Peyer's patch (tissue), 4 donors: ENCODE measurements at regions not wholly inside any gene's neighbourhood (a gene's known extent, or its start where the extent isn't known, plus 50 kb on each side); places are given as distances from the start of the nearest gene placed in this dataset.

Source experiments
- DNase-seq, 3 donors: peaks; one replicate each; pipeline ENCODE4 v3.0.0-alpha.2; 2017 to 2019
- H3K27ac ChIP-seq, 4 donors: fragments of 200-600 bp; sonication (generic); one replicate each; pipeline ENCODE4 v1.5.1; 2016 to 2019
- H3K27me3 ChIP-seq, 2 donors: fragments of 200-600 bp; sonication (generic); one replicate each; pipeline ENCODE4 v1.5.1; 2019
- H3K36me3 ChIP-seq, 3 donors: fragments of 200-600 bp; sonication (generic); one replicate each; pipeline ENCODE4 v1.5.1; 2016 to 2019
- H3K4me1 ChIP-seq, 4 donors: fragments of 200-600 bp; sonication (generic); one replicate each; pipeline ENCODE4 v1.5.1; 2016 to 2019
- H3K4me3 ChIP-seq, 4 donors: fragments of 200-600 bp; sonication (generic); 1 replicate in 3 of 4; 2 replicates in 1 of 4; pipeline ENCODE4 v1.5.1; 2016 to 2019; ENCODE audit warnings: mild to moderate bottlenecking in 1 of 4
- H3K9me3 ChIP-seq, 4 donors: fragments of 200-600 bp; sonication (generic); one replicate each; pipeline ENCODE4 v1.5.1; 2016 to 2019; ENCODE audit warnings: mild to moderate bottlenecking in 1 of 4
- POLR2A ChIP-seq, 2 donors: fragments of 450-650 bp; IDR thresholded peaks; one replicate each; pipeline ENCODE4 v1.5.1; 2017; ENCODE audit warnings: antibody characterized with exemption in 2 of 2, mild to moderate bottlenecking in 2 of 2, moderate library complexity in 2 of 2
- TF ChIP-seq, protein P1 (sequence below), 6 experiments: fragments of 450-650 bp in 4 of 6; fragments of 200-600 bp in 2 of 6; sonication (generic) in 1 of 6; IDR thresholded peaks; one replicate each; pipeline ENCODE4 v1.5.1; 2017 to 2019; ENCODE audit warnings: antibody characterized with exemption in 6 of 6, mild to moderate bottlenecking in 3 of 6, moderate library complexity in 1 of 6

DNA sequence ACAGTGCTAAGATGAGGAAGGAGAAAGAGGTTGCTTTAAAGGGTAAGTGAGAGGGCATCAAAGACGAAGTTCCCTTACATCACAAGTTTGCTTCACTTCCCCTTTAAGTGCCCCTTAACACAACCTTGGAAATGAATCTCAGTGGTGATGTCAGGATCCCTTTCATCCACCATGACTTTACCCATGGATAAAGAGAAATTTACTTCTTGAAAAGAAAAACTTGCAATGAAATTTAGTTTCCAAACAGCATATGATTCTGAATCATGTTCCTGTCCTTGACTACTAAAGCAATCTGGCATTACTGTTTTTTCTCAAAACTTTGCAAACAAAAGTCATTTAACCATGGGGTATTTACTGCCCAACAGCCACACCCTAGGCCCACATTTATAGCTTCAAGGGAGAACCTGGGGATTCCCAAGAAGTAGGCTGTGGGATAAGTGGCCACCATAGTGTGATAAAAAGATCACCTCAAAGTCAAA is 135.9 kb downstream of the ITGB8 start:
- no peak overlapping the region for H3K4me3 ChIP-seq
- H3K27me3 ChIP-seq: no peaks in the 10 kb centered on the region
- H3K36me3 ChIP-seq: no peaks in the 10 kb centered on the region
- DNase-seq: no peak
- H3K9me3 ChIP-seq: no peaks in the 10 kb centered on the region
- TF ChIP-seq, protein P1, sequence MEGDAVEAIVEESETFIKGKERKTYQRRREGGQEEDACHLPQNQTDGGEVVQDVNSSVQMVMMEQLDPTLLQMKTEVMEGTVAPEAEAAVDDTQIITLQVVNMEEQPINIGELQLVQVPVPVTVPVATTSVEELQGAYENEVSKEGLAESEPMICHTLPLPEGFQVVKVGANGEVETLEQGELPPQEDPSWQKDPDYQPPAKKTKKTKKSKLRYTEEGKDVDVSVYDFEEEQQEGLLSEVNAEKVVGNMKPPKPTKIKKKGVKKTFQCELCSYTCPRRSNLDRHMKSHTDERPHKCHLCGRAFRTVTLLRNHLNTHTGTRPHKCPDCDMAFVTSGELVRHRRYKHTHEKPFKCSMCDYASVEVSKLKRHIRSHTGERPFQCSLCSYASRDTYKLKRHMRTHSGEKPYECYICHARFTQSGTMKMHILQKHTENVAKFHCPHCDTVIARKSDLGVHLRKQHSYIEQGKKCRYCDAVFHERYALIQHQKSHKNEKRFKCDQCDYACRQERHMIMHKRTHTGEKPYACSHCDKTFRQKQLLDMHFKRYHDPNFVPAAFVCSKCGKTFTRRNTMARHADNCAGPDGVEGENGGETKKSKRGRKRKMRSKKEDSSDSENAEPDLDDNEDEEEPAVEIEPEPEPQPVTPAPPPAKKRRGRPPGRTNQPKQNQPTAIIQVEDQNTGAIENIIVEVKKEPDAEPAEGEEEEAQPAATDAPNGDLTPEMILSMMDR (IDR thresholded peaks at IDR 0.05): no peak
- no peak for TF ChIP-seq POLR2A (IDR thresholded peaks at IDR 0.05)
- H3K4me1 ChIP-seq: no peaks in the 10 kb centered on the region
- no peak overlapping the region for H3K27ac ChIP-seq

DNA sequence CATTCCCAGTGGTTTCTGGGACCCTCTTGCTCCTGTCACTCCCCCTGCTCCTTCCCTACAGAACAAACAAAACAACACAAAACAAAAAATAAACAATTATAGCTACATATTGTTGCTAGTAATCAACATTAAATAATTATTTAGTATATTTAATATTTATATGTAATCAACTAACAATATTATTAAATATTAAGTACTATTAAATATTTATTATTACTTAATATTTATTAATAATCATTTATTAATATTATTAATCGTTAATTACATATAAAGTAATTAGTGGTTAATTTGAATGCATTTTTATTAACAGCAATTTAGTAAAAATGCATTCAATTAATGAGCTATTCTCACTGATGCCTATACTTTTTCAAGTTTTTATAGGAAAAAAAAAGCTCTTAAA is 139.4 kb downstream of the ITGB8 start:
- no peak for DNase-seq
- H3K27ac ChIP-seq: no peak overlapping the region
- no peak overlapping the region for H3K4me3 ChIP-seq
- H3K36me3 ChIP-seq: no peaks in the 10 kb centered on the region
- H3K27me3 ChIP-seq: no peaks in the 10 kb centered on the region
- H3K9me3 ChIP-seq: no peaks in the 10 kb centered on the region
- no peaks in the 10 kb centered on the region for H3K4me1 ChIP-seq
- TF ChIP-seq, protein P1 (IDR thresholded peaks at IDR 0.05): no peak
- no peak for TF ChIP-seq POLR2A (IDR thresholded peaks at IDR 0.05)

DNA sequence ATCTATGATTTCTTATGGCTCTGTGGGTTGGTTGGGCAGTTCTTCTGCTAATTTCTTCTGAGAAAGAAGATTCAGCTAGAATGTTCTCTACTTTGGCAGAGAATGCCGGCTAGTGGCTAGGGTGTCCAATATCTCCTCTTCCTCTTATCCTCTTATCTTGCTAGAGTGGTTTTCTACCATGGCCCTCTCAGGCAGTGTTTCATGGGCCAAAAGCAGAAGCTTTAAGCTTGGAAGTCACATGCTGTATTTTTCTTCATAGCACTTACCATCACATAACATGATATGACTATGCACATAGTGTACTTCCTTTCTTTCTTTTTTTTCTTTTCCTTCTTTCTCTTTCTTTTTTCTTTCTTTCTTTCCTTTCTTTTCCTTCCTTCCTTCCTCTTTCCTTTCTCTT is 140.0 kb downstream of the ITGB8 start:
- H3K9me3 ChIP-seq: no peaks in the 10 kb centered on the region
- no peak overlapping the region for H3K4me3 ChIP-seq
- no peak overlapping the region for H3K27ac ChIP-seq
- TF ChIP-seq, protein P1 (IDR thresholded peaks at IDR 0.05): no peak
- TF ChIP-seq POLR2A (IDR thresholded peaks at IDR 0.05): no peak
- no peaks in the 10 kb centered on the region for H3K27me3 ChIP-seq
- H3K36me3 ChIP-seq: no peaks in the 10 kb centered on the region
- no peaks in the 10 kb centered on the region for H3K4me1 ChIP-seq
- DNase-seq: no peak

DNA sequence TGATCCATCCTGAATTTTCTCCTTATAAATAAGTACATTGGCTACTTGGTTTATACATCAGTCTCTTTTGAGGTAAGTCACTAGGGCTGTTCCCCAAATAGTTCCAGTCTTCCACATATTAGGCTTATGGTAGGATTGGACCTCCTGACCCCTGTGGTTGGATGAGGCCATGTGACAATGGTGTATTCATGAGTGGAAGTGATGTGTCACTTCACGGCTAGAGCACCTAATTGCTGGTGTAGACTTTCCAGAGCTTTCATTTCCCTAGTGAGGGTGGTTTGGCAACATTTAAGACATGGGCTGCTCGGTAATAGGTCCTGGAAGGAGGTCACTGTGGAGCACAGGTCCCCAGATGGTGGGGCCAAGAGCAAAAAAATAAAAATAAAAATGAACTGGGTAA is 141.2 kb upstream of the ABCB5 start:
- H3K9me3 ChIP-seq: no peaks in the 10 kb centered on the region
- H3K4me3 ChIP-seq: no peak overlapping the region
- TF ChIP-seq, protein P1 (IDR thresholded peaks at IDR 0.05): no peak
- no peak for TF ChIP-seq POLR2A (IDR thresholded peaks at IDR 0.05)
- H3K27ac ChIP-seq: no peak overlapping the region
- no peaks in the 10 kb centered on the region for H3K27me3 ChIP-seq
- DNase-seq: no peak
- no peaks in the 10 kb centered on the region for H3K4me1 ChIP-seq
- H3K36me3 ChIP-seq: no peaks in the 10 kb centered on the region

DNA sequence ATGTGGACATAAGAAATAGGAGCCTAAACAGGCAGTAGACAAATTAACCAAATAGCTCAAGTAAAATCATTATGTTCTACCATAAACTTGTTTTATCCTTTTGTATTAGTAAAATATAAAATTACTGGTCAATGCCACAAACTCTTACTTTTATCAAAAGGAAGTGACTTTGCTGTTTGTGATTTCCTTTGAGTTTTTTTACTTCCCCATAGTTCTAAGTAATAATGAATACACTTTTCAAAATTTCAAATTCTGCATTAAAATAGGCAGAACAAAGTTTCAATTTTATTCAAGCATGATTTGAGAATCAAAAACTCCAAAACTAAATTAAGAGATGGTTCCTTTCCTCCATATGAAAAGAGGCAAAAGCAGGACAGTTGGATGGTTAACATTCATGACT is 139.7 kb upstream of the ABCB5 start:
- TF ChIP-seq, protein P1 (IDR thresholded peaks at IDR 0.05): no peak
- TF ChIP-seq POLR2A (IDR thresholded peaks at IDR 0.05): no peak
- no peaks in the 10 kb centered on the region for H3K9me3 ChIP-seq
- no peaks in the 10 kb centered on the region for H3K36me3 ChIP-seq
- no peak for DNase-seq
- H3K4me3 ChIP-seq: no peak overlapping the region
- no peaks in the 10 kb centered on the region for H3K4me1 ChIP-seq
- no peak overlapping the region for H3K27ac ChIP-seq
- no peaks in the 10 kb centered on the region for H3K27me3 ChIP-seq

DNA sequence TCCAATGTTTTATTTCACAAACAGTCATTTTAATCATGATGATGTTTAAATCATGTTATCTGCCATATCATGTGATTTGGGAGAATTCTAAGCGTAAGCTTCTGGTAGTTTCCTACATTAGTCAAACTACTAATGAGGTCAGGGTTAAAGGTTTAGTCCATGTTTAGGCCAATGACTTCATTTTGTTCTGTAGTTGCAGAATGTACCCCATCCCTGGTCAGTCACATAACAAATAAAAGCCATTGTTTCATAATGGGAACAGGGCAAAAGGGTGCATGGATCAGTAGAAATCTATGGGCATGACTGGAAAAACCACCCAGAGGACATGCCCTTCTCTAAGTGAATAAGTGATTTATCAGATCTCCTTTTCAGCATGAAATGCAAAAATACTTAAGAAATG is 138.4 kb upstream of the ABCB5 start:
- H3K4me3 ChIP-seq: no peak overlapping the region
- TF ChIP-seq POLR2A (IDR thresholded peaks at IDR 0.05): no peak
- TF ChIP-seq, protein P1 (IDR thresholded peaks at IDR 0.05): no peak
- no peaks in the 10 kb centered on the region for H3K9me3 ChIP-seq
- no peak overlapping the region for H3K27ac ChIP-seq
- H3K4me1 ChIP-seq: no peaks in the 10 kb centered on the region
- H3K27me3 ChIP-seq: no peaks in the 10 kb centered on the region
- no peak for DNase-seq
- no peaks in the 10 kb centered on the region for H3K36me3 ChIP-seq
